IPS-NIHi11 (cell line): ENCODE measurements at regions not wholly inside any gene's neighbourhood (a gene's known extent, or its start where the extent isn't known, plus 50 kb on each side); places are given as distances from the start of the nearest gene placed in this dataset.
"Not testable (repeated sequence)": the region's sequence is repeated elsewhere in the genome, so short reads cannot be mapped to it uniquely, and the experiment has no call there.

Experiments used
- DNase-seq: peaks from one replicate; pipeline ENCODE4 v3.0.0; 2012; ENCODE audit warnings: mixed read lengths, low spot score

DNA sequence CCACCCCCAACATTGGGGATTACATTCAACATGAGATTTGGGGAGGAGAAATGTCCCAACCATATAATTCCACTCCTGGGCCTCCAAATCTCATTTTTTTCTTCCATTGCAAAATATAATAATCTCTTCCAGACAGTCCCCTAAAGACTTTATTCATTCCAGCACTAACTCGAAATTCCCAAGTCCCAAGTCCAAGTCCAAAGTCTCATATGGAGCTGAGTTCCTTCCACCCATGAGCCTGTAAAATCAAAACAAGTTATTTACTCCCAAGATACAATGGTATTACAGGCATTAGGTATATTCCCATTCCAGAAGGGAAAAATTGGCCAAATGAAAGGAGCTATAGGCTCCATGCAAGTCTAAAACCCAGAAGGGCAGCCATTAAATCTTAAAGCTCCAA, 56.7 kb downstream of the P2RY1 start:
- DNase-seq, result no peak

DNA sequence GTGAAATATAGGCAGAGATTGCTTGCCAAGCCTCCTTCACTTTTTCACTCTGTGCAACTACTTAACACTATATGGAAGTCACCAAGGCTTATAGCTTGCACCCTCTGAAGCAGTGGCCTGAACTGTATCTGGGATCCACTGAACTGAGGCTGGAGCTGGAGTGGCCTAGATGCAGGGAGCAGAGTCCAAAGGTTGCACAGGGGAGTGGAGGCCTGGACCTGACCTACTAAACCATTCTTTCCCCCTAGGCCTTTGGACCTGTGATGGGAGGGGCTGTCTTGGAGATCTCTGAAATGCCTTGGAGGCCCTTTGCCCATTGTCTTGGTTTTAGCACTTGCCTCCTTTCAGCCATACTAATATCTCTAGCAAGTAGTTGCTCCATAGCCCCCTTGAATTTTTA, 57.5 kb downstream of the P2RY1 start:
- no peak for DNase-seq

DNA sequence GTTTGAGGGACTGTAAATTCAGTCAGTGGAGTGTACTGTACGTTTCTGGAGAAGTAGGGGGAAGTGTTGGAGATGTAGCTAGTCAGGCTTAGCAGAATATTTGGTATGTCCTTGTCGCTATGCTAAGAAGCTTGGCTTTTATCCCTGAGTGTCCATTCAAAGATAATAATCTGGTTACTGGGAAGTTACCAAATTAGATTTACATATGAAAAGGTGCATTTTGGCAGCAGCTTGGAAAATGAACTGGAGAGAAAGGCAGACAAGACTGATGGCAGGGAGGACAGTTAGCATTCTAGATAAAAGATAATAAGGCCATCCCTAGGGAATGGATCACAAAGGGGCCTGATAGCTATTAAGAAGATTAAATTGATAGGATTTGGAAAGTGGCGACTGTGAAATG, 58.7 kb downstream of the P2RY1 start:
- DNase-seq, result no peak

DNA sequence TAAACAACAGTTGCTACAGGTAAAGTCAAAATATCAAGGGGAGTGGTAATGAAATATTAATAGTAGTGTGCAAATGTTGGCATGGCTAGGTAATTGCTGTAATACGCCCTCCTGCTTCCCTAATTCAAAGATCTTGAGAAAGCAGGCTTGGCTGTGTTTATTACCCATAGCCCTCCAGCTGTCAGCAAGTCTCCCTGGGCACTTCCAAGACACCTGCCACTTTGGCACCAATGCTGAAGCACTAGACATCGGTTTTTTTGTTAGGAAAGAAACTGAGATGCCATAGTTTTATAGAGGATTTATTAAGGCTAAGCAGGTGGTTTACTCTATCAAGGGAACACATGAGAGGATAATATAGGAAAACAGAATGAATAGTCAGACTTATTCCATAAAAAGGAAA, 64.4 kb downstream of the P2RY1 start:
- DNase-seq, result no peak

DNA sequence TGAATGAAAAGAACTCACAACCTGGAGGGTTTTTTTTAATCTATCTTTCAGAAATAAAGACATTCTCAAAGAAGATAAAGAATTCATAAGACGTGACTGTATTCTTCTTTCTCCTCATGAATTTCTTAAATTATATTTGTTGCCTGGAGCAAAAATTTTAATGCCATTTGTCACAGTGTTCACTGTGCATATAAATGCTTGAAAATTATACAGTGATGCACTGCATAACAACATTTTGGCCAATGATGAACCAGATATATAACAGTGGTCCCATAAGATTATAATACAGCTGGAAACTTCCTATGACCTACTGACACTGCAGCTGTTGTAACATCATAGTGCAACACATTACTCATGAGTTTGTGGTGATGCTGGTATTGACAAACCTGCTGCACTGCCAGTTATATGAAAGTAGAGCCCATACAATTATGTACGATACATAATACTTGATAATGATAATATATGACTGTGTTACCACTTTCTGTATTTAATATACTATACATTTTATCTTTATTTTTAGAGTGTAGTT, 67.3 kb downstream of the P2RY1 start:
- DNase-seq, result no peak

DNA sequence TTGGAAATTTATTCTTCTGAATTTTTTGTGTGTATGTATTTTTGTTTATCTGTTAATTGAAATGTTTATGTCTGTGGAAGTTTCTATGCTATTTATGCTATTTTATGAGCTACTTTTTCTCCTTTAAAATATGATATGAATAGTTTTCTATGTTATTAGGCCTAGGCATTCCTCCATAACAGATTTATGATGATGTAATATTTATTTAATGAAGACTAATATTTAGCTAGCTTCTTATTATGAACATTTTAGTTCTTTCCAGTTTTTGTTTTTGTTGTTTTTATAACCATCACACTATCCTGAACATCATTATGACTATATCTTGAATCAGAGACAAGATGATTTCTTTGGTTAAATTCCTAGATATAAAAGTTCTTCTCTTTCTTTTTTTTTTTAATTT, 70.7 kb downstream of the P2RY1 start:
- no peak for DNase-seq

DNA sequence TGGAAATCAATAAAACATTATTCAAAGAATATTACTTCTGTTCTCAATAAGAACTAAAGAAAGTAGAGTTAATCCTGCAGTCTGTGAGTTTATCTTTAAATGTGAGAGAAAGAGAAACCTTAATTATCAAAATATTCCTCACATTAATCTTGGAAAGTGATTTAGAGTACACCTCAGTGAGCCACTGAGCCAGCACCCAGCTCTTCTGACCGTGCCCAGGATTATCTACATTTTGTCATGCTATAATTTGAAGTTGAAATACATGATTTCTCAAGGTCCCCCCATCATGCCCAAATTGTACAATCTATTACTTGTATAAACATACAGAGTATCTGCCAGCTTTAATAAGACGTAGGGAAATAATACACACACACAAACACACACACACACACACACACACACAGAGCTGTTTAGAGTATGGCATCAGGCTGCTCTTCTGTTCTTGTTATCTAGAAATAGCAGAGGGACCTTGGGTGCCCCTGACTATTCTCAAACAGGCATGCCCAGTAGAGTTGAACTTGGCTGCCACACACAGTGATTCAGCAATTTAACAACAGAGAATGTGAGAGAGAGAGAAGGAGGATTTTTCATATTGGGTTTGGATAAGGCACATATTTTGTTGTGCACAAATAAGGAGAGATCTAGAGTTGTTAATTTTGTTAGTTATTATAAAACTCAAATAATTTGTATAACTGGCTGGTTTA, 74.4 kb downstream of the P2RY1 start:
- no peak for DNase-seq

DNA sequence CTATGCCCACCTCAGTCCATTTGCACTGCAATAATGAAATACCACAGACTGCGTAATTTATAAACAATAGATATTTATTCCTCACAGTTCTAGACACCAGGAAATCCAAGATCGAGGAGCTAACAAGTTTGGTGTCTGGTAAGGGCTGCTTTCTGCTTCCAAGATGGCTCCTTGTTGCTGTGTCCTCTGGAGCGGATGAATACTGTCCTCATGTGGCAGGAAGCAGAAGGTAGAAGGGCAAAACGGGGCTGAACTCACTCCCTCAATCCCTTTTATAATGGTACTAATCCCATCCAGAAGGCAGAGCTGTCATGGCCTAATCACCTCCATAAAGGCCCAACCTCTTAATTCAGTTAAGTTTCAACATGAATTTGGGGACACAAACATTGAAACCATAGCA, 75.3 kb downstream of the P2RY1 start:
- no peak for DNase-seq

DNA sequence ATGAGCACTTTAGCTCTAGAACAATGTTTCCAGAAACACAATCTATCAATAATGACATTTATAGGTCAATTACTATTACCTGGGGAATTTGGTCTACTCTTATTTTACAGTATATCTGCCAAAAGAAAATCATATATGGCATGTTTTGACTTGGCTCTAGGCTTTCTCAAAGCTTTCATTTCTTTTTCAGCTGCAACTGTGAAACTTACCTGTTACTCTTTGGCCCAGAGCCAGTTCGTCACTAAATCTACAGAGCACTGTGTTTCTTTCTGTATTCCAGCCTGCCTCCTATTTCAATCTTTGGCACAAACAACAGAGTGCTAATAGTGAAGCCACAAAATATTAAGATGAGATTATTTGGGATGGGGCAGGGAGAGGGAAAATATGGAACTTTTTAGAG, 76.0 kb downstream of the P2RY1 start:
- DNase-seq, result no peak

DNA sequence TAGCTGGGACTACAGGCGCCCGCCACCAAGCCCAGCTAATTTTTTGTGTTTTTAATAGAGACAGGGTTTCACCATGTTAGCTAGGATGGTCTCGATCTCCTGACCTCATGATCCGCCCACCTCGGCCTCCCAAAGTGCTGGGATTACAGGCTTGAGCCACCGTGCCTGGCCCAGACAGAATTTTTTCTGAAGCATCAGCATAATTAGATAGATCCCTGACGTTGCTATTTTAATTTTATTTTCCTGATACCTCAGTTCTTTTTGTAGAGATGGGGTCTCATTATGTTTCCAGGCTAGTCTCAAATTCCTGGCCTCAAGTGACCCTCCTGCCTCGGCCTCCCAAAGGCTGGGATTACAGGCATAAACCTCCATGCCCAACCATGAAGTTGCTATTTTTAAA, 79.8 kb downstream of the P2RY1 start:
- DNase-seq, result not testable (repeated sequence)

DNA sequence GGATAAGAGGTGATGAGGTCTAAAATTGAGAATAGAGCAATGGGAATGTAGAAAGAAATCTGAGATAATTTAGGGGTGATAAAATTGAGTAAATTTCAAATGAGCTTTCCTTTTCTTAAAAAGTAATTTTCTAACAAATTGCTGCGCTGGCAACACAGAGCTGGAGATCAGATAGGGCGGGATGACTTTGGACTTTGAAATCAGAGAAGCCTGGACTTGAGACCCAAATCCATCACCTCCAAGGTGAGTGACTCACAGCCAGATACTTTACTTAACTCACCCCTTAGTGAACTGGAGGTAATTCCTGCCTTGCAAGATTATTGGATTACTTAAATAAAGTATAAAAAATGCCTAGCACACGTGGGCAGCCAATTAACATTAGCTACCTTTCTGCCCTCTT, 80.8 kb downstream of the P2RY1 start:
- DNase-seq, result no peak

DNA sequence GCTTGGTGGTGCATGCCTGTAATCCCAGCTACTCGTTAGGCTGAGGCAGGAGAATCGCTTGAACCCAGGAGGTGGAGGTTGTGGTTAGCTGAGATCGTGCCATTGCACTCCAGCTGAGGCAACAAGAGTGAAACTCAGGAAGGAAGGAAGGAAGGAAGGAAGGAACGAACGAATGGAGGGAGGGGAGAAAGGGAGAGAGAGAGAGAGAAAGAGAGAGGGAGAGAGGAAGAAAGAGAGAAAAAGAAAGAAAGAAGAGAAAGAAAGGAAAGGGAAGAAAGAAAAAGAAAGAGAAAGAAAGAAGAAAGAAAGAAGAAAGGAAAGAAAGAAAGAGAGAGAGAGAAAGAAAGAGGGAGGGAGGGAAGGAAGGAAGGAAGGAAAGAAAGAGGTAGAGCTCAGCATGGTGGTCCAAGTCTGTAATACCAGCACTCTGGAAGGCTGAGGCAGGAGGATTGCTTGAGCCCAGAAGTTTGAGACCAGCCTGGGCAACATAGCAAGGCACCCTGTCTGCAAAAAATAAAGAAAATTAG, 81.9 kb downstream of the P2RY1 start:
- DNase-seq, result no peak

DNA sequence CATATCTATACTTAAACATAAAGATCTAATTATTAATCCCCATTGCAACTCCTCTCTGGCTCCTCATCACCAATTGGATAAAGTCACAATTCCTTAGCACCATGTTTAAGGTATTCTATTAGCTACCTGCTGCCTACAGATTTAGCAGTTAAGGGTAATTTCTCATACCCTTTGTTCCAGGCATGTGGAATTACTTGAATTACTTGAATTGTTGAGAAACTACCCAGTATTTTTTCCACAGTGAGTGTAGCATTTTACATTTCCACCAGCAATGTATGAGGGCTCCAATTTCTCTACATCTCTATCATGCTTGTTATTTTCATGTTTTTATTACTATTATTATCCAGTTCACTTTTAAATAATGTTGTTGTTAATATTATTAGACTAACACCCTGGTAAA, 86.4 kb downstream of the P2RY1 start:
- DNase-seq, result no peak

DNA sequence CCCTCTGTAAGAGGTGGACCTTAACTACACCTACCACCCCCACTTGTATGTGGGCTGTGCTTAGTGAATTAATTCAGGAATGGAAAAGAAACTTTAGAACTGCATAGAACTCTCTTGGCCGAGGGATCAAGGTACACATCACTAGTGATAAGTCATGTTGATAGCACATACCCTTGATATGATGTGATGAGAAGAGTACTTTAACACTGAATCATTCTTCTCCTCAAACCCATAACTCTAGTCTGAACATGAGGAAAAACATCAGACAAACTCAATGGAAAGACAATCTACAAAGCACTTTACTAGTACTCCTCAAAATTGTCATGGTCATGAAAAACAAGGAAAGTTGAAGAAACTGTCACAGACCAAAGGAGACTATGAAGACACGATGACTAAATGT, 87.6 kb downstream of the P2RY1 start:
- DNase-seq, result no peak

DNA sequence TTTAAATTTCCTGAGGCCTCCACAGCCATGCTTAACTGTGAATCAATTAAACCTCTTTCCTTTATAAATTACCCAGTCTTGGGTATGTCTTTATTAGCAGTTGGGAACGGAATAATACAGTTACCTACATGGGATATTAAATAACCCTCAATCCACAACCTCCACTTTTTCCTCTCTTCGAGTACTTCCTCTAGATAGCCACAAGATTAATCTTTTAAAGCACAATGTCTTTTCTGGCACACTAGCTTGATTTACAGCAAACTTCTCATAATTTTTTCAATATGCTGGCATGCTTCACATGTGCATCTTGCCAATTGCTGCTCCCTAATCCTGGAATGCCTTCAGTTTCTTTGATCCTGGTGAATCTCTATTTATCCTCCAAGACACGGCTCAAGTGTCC, 92.2 kb downstream of the P2RY1 start:
- DNase-seq, result no peak

DNA sequence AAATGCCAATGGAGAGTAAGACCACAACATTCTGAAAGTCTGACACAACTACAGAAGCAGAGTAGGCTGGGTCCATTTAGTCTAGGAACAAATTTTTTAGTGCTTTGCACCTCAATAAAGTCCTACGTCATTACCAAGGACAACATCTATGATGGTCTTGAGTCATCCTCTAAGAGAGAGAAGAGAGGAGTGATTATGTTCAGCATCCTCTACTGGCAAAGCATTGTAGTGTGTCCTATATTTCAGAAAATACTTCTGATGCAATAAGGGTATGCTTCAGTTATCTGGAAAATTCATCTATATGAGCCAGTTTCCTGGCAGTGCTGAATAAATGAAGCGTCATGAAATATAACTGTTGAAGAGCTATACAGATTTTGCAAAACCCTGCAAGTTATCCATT, 95.6 kb downstream of the P2RY1 start:
- DNase-seq, result no peak

DNA sequence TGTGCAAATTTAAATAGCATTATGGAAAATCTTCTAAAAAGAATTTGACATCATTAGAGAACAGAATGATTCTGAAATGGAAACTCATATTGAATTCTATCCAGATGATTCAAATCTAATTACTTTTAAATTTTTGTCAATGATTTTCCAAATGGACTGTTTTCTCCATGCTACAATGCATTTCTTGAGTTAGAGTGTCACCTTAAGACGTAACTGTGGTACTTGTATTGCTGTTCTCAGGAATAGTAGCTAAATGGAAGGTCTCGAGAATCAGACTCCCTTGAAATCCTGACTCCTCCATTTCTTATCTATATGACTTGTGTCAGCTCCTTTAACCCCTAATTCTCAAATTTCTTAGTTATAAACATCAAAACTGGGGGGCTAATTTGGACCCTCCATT, 102.3 kb downstream of the P2RY1 start:
- DNase-seq, result no peak

DNA sequence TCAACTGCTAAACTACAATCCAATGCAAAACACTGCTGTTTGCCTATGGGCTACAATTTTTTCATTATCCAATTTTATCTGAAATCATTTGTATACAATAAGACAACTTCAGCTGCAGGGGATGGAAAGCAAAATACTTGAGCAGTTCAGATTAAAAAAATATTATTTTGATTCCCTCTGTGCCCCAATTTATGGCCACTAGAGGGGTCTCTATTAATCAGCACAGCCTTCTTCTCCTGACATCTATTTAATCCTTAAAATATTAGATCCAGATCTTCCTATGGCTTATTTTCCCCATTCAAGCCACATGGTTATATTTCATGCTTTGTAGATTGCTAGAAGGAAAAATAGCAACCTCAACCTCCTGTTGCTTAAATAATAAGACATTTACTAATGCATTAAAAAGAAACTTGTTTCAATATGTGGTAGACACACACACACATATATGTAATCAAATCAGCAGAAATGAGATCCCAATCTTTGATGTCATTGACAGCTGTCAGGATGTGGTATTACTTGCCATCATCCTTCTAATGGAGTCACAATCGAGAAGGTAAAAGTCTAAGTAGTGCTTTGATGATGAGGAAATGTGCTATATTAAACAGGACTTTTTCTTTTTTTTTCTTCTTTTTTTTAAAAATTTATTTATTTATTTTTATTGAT, 104.2 kb downstream of the P2RY1 start:
- DNase-seq, result no peak

DNA sequence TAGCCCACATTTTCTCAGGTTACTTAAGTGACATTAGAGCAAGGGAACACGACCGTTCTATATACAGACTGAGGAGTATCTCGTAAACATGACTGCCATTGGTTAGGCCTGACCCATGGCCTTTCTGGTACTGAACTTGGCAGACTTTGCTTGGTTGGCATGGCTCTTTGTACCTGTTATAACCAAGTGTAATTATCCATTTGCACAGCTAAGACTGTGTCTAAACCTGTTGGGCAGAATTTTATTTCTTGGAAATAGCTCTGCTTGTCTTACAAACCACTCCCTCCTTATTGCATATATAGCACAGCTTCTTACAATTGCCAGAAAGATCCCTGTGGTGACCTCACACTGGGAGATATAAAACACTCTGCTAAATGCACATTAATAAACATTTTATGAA, 106.9 kb downstream of the P2RY1 start:
- no peak for DNase-seq

DNA sequence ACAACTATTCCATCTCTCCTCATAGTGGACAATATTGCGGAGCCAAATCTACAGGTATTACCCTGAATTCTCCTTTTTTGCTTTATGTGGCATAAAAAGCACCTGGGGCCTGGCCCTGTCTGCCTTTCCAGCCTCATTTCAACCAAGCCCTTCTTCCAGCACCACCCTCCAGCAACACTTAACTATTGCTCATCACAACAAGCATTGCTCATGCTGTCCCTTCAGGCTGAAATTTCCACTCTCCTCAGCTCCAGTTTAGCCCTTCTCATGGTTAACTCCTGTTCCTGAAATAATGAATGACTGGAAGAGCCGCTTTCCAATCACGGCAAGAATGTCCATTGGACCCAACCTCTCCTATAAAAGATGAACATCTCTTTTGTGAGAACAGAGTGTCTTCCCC, 107.4 kb downstream of the P2RY1 start:
- no peak for DNase-seq

DNA sequence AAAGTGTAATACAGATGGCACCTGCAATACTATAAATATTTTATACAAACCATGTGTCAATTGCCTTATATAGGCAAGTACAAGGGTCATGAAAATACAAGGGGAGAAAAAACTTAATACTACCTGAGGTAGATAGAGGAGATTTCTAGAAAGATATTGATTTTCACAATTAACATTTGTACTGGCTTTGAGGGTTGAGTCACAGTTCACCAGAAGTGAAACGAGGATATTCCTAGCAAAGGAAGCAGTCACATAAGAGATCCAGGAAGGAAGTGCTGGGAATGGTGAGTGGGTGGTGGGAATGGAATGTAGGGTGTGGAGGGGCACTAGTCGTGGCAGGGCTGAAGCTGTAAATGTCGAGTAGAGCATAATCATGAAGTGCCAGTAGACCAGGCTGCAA, 108.7 kb downstream of the P2RY1 start:
- DNase-seq, result no peak

DNA sequence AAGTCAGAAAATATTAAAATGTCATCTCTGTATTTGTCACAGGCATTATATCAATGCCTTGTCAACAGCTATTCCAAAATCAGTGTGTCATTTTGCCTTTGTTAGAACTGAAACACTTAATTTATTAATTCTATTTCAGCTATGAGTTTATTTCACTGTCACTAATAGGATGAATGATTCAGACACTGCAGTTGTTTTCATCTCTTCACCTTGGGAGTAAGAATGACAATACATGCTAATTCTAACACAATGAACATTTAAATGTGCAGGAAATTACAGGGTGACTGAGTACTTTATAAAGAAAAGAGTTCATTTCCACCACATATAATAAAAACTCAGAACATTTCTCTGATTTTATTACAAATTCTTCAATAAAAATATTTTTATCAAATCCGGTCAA, 109.7 kb downstream of the P2RY1 start:
- DNase-seq, result no peak

DNA sequence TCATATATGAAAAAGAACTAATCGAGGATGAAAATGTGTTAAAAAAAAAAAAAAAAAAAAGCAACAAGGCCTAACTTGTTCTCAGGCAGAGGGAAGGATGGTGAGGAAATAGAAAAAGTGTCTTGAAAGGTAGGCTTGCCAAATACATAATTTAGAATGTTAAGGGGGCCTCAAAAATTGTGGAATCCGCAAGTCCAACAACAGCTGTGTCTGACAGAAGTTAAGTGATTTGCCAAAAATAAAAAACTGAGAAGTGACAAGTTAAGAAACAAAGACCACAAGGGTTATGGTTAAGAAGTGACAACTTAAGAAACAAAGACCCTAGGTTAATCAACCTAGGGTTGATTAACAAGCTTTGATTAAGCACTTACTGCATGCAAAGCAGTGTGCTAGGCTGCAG, 110.6 kb downstream of the P2RY1 start:
- DNase-seq, result no peak

DNA sequence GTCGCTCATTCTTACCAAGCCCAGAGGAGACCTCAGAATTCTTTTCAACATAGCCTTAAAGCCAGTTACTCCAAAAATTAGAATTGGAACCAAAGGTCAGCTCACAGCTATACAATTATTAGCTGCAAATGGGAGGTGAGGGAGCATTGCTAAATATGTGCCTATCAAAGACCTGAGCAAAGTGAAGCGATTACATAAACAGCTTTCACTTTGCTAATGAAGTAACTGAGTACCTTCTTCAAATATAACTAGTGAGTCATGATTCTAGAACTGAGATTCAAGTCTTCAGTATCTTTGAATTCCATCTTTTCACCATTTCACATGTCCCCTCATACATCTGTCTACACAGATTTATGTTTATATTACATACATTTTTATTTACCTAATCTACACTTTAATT, 122.6 kb downstream of the P2RY1 start:
- no peak for DNase-seq
